ENCODE measurements at regions not wholly inside any gene's neighbourhood (a gene's known extent, or its start where the extent isn't known, plus 50 kb on each side); places are given as distances from the start of the nearest gene placed in this dataset.

- TF ChIP-seq CTCF (conservative IDR thresholded peaks at IDR 0.05; ENCODE audit: low read length) (no peak), EZH2phosphoT487 (IDR thresholded peaks at IDR 0.05; ENCODE audit: borderline replicate concordance) (no peak)
Measured at GRCh38 chr4:59400334-59400733, 1799.8 kb upstream of the ADGRL3 start.
